ENCODE measurements at regions not wholly inside any gene's neighbourhood (a gene's known extent, or its start where the extent isn't known, plus 50 kb on each side); places are given as distances from the start of the nearest gene placed in this dataset.

DNA sequence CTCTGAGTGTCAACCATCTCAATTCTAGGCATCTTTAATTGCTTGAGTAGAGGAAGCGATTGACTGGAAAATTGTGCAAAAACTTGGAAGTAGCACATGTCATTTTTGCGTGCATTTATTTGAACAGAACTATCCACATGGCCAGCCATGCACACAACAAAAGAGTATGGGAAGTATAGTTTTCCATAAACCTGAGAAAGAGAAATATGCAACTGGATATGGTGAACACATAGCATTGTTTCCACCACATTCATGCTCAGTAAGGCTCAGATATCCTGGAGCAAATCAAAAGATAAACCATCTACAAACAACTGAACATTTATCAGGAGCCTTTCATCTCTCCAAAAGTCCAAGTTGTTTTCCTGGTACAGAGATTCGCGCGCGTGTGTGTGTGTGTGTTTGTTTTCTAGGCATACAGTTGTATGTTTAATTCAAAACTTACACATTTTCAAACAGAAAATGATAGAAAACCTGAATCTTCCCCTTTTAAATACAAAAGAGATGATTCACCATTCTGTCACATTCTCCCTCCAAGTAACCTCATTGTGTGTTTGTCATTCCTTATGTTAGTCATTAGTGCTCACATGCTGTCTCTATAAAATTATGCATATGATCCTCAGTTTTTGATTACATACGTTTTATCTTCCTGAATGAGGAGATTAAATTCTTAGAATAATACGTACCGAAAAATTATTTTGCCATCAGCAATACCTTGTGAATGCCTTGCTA, 780.4 kb upstream of the NRXN1 start:
- H3K27ac ChIP-seq (ENCODE audit: low read depth, low read length) = no peak overlapping the region
- H3K9me3 ChIP-seq (ENCODE audit: control insufficient read depth, low read length) = no peaks in the 10 kb centered on the region
- H3K27me3 Mint-ChIP-seq (ENCODE audit: insufficient read depth) = no peaks in the 10 kb centered on the region
- H3K27me3 ChIP-seq (ENCODE audit: control insufficient read depth, insufficient read depth, low read length, poor library complexity, severe bottlenecking) = no peaks in the 10 kb centered on the region
- DNase-seq = no peak
- H3K4me1 Mint-ChIP-seq = no peaks in the 10 kb centered on the region
- no peak overlapping the region for H3K9ac ChIP-seq (ENCODE audit: extremely low read depth, low read length, poor library complexity, severe bottlenecking)
- 77 to 100% methylated on average over 1 to 5 of the region's 9 CpGs for WGBS, 2 experiments (ENCODE audit: insufficient coverage in 1 of 2, insufficient read length in 1 of 2)
- H3K27ac Mint-ChIP-seq = no peak overlapping the region
- no peak overlapping the region for H3K4me3 ChIP-seq (ENCODE audit: low read length)
- TF ChIP-seq, protein P1, sequence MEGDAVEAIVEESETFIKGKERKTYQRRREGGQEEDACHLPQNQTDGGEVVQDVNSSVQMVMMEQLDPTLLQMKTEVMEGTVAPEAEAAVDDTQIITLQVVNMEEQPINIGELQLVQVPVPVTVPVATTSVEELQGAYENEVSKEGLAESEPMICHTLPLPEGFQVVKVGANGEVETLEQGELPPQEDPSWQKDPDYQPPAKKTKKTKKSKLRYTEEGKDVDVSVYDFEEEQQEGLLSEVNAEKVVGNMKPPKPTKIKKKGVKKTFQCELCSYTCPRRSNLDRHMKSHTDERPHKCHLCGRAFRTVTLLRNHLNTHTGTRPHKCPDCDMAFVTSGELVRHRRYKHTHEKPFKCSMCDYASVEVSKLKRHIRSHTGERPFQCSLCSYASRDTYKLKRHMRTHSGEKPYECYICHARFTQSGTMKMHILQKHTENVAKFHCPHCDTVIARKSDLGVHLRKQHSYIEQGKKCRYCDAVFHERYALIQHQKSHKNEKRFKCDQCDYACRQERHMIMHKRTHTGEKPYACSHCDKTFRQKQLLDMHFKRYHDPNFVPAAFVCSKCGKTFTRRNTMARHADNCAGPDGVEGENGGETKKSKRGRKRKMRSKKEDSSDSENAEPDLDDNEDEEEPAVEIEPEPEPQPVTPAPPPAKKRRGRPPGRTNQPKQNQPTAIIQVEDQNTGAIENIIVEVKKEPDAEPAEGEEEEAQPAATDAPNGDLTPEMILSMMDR (conservative IDR thresholded peaks at IDR 0.05) = no peak
- H3K4me3 Mint-ChIP-seq = no peak overlapping the region
- H3K36me3 Mint-ChIP-seq (ENCODE audit: low read depth) = no peaks in the 10 kb centered on the region
- no peaks in the 10 kb centered on the region for H3K4me1 ChIP-seq (ENCODE audit: control insufficient read depth, insufficient read depth, low read length)
- H3K36me3 ChIP-seq (ENCODE audit: control insufficient read depth, insufficient read depth, low read length) = no peaks in the 10 kb centered on the region
- no peaks in the 10 kb centered on the region for H3K9me3 Mint-ChIP-seq

GRCh38 chr2:51810197-51810596, 778.3 kb upstream of the NRXN1 start:
- Mint-ChIP-seq H3K36me3 (ENCODE audit: low read depth) (no peaks in the 10 kb centered on the region), H3K4me1 (no peaks in the 10 kb centered on the region), H3K9me3 (no peaks in the 10 kb centered on the region), H3K27ac (no peak overlapping the region), H3K27me3 (ENCODE audit: insufficient read depth) (no peaks in the 10 kb centered on the region), H3K4me3 (no peak overlapping the region)
- no peaks in the 10 kb centered on the region for H3K36me3 ChIP-seq (ENCODE audit: control insufficient read depth, insufficient read depth, low read length)
- no peaks in the 10 kb centered on the region for H3K4me1 ChIP-seq (ENCODE audit: control insufficient read depth, insufficient read depth, low read length)
- DNase-seq = no peak
- 94 to 97% methylated on average over 3 to 4 of the region's 4 CpGs for WGBS, 2 experiments (ENCODE audit: insufficient coverage in 1 of 2, insufficient read length in 1 of 2)
- H3K27me3 ChIP-seq (ENCODE audit: control insufficient read depth, insufficient read depth, low read length, poor library complexity, severe bottlenecking) = no peaks in the 10 kb centered on the region
- no peak overlapping the region for H3K4me3 ChIP-seq (ENCODE audit: low read length)
- H3K9me3 ChIP-seq (ENCODE audit: control insufficient read depth, low read length) = no peaks in the 10 kb centered on the region
- H3K9ac ChIP-seq (ENCODE audit: extremely low read depth, low read length, poor library complexity, severe bottlenecking) = no peak overlapping the region
- H3K27ac ChIP-seq (ENCODE audit: low read depth, low read length) = no peak overlapping the region
- TF ChIP-seq, protein P1 (conservative IDR thresholded peaks at IDR 0.05) = no peak

DNA sequence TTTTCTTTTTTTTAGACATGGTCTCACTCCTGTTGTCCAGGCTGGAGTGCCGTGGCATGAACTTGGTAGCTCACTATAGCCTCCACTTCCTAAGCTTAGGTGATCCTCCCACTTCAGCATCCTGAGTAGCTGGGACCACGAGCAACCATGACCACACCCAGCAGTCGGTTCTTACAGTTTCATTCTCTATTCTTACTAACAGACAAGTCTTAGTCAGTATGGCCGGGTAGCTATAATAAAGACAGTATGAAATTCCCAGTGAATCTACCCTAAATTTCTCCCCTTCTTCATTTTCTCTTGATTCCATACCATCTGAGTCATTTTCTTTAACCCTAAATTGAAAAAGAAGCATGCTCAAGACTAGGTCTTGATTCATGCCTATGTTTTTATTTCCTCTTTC, 775.3 kb upstream of the NRXN1 start:
- Mint-ChIP-seq H3K4me1 (no peaks in the 10 kb centered on the region), H3K4me3 (no peak overlapping the region), H3K36me3 (ENCODE audit: low read depth) (no peaks in the 10 kb centered on the region), H3K27ac (no peak overlapping the region), H3K9me3 (no peaks in the 10 kb centered on the region), H3K27me3 (ENCODE audit: insufficient read depth) (no peaks in the 10 kb centered on the region)
- WGBS, 2 experiments (ENCODE audit: insufficient coverage in 1 of 2, insufficient read length in 1 of 2) = 90 to 97% methylated on average over 2 to 4 of the region's 4 CpGs
- no peak for DNase-seq
- no peaks in the 10 kb centered on the region for H3K27me3 ChIP-seq (ENCODE audit: control insufficient read depth, insufficient read depth, low read length, poor library complexity, severe bottlenecking)
- H3K27ac ChIP-seq (ENCODE audit: low read depth, low read length) = no peak overlapping the region
- no peak overlapping the region for H3K4me3 ChIP-seq (ENCODE audit: low read length)
- H3K4me1 ChIP-seq (ENCODE audit: control insufficient read depth, insufficient read depth, low read length) = no peaks in the 10 kb centered on the region
- no peak overlapping the region for H3K9ac ChIP-seq (ENCODE audit: extremely low read depth, low read length, poor library complexity, severe bottlenecking)
- no peaks in the 10 kb centered on the region for H3K9me3 ChIP-seq (ENCODE audit: control insufficient read depth, low read length)
- TF ChIP-seq, protein P1 (conservative IDR thresholded peaks at IDR 0.05) = no peak
- no peaks in the 10 kb centered on the region for H3K36me3 ChIP-seq (ENCODE audit: control insufficient read depth, insufficient read depth, low read length)
